Neutrophil (primary cell): ENCODE measurements at regions not wholly inside any gene's neighbourhood (a gene's known extent, or its start where the extent isn't known, plus 50 kb on each side); places are given as distances from the start of the nearest gene placed in this dataset.
"Not testable (repeated sequence)": the region's sequence is repeated elsewhere in the genome, so short reads cannot be mapped to it uniquely, and the experiment has no call there.

Experiments
- H3K27ac ChIP-seq: fragments of 200-600 bp; sonication (generic); 2 replicates; pipeline ENCODE4 v1.5.1; 2016; ENCODE audit warnings: mild to moderate bottlenecking, moderate library complexity
- H3K27me3 ChIP-seq: fragments of 200-600 bp; sonication (generic); 2 replicates; pipeline ENCODE4 v1.6.0; 2016; ENCODE audit warnings: mild to moderate bottlenecking
- H3K36me3 ChIP-seq: fragments of 200-600 bp; sonication (generic); 2 replicates; pipeline ENCODE4 v1.5.1; 2017
- H3K4me1 ChIP-seq, 2 experiments: fragments of 200-600 bp in 1 of 2; sonication (generic) in 1 of 2; 1 replicate in 1 of 2; 2 replicates in 1 of 2; pipeline versions ENCODE4 v1.5.1 to v1.6.1; 2013 to 2016; ENCODE audit warnings: low read depth in 1 of 2, low read length in 1 of 2, mild to moderate bottlenecking in 1 of 2, moderate library complexity in 1 of 2; ENCODE audit not compliant: control insufficient read depth in 1 of 2, insufficient read depth in 1 of 2
- H3K4me3 ChIP-seq, 2 experiments: fragments of 200-600 bp in 1 of 2; sonication (generic) in 1 of 2; 1 replicate in 1 of 2; 2 replicates in 1 of 2; pipeline ENCODE4 v1.5.1; 2013 to 2016; ENCODE audit warnings: low read depth in 1 of 2, low read length in 1 of 2, mild to moderate bottlenecking in 1 of 2, moderate library complexity in 1 of 2
- H3K9me3 ChIP-seq: fragments of 200-600 bp; sonication (generic); 2 replicates; pipeline ENCODE4 v1.5.1; 2016
- CTCF ChIP-seq: fragments of 200-600 bp; sonication (generic); IDR thresholded peaks from 2 replicates; pipeline ENCODE4 v1.5.1; 2016; ENCODE audit warnings: antibody characterized with exemption

DNA sequence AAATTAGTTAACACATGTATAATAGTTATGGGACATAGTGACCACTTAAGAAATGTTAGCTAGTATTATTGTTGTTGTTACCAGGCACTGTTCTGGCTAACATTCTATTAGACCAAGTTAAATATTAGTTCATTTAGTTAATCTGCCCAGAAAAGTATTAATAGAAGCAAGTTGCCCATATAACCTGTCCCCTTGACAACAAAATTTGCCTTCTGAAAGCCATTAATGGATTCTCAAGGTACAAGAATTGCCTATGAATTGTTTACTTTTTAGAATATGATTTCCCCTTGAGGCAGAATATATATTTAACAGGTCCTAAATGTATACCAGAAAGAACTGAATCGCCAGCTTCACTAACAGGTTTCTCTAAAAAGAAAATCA lies 167.3 kb upstream of the TMCC3 start:
- no peaks in the 10 kb centered on the region for H3K4me1 ChIP-seq
- TF ChIP-seq CTCF: no peak
- peaks cover 7% of the 10 kb centered on the region for H3K9me3 ChIP-seq
- no peak overlapping the region for H3K4me3 ChIP-seq
- no peak overlapping the region for H3K27ac ChIP-seq
- no peaks in the 10 kb centered on the region for H3K36me3 ChIP-seq
- no peaks in the 10 kb centered on the region for H3K27me3 ChIP-seq

GRCh38 chr12:94817201-94817600 lies 166.8 kb upstream of the TMCC3 start:
- not testable (repeated sequence) for H3K4me1 ChIP-seq, H3K36me3 ChIP-seq, H3K9me3 ChIP-seq, H3K27ac ChIP-seq, H3K4me3 ChIP-seq, H3K27me3 ChIP-seq

DNA sequence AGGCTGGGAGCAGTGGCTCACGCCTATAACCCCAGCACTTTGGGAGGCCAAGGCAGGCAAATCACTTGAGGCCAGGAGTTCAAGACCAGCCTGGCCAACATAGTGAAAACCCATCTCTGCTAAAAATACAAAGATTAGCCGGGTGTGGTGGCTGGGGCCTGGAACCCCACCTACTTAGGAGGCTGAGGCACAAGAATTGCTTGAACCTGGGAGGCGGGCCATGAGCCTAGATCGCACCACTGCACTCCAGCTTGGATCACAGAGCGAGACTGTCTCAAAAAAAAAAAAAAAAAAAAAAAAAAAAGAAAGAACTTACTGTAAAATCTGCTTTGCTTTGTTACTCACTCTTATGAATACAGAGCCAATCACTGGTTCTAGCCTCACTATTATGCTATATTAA lies 166.4 kb upstream of the TMCC3 start:
- H3K4me3 ChIP-seq, H3K36me3 ChIP-seq, H3K4me1 ChIP-seq, H3K27me3 ChIP-seq, H3K27ac ChIP-seq, H3K9me3 ChIP-seq: not testable (repeated sequence)

GRCh38 chr12:94815958-94816357 lies 165.6 kb upstream of the TMCC3 start:
- no peaks in the 10 kb centered on the region for H3K27me3 ChIP-seq
- H3K4me1 ChIP-seq: no peaks in the 10 kb centered on the region
- no peak overlapping the region for H3K27ac ChIP-seq
- no peak for TF ChIP-seq CTCF
- peaks cover 7% of the 10 kb centered on the region for H3K9me3 ChIP-seq
- H3K36me3 ChIP-seq: no peaks in the 10 kb centered on the region
- no peak overlapping the region for H3K4me3 ChIP-seq

DNA sequence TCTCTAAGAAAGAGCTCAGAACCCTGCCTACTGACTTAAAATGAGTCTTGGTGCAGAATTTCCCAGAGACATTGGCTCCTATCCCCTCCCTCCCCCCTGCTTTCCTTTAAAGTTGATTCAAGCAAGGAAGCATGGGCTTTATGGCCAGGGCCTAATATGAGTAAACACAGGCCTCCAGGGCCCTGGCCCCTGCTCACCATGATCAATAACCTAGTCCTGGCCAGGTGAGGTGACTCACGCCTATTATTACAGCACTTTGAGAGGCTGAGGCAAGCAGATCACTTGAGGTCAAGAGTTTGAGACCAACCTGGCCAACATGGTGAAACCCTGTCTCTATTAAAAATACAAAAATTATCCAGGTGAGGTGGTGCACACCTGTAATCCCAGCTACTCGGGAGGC lies 165.1 kb upstream of the TMCC3 start:
- H3K27me3 ChIP-seq: no peaks in the 10 kb centered on the region
- no peak overlapping the region for H3K4me3 ChIP-seq
- H3K27ac ChIP-seq: no peak overlapping the region
- no peaks in the 10 kb centered on the region for H3K36me3 ChIP-seq
- no peaks in the 10 kb centered on the region for H3K4me1 ChIP-seq
- no peak for TF ChIP-seq CTCF
- H3K9me3 ChIP-seq: peaks cover 7% of the 10 kb centered on the region

DNA sequence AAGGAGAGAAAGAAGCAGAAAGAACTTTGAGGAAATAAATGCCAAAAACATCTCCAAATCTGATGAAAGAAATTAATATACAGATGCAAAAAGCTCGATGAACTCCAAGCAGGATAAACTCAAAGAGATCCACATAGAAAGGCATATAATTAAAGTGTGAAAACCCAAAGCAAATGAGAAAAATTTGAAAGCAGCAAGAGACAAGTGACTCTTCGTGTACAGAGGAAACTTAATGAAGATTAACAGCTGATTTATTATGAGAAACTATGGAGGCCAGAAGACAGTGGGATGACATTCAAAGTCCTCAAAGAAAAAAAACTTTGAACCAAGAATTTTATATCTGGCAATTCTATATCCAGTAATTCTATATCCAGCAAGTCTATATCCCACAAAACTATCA lies 163.0 kb upstream of the TMCC3 start:
- TF ChIP-seq CTCF: no peak
- Histone ChIP-seq H3K4me3 (no peak overlapping the region), H3K27ac (no peak overlapping the region), H3K9me3 (peaks cover 7% of the 10 kb centered on the region), H3K27me3 (no peaks in the 10 kb centered on the region), H3K4me1 (no peaks in the 10 kb centered on the region), H3K36me3 (no peaks in the 10 kb centered on the region)

GRCh38 chr12:94812345-94812744 lies 162.0 kb upstream of the TMCC3 start:
- Histone ChIP-seq H3K36me3 (no peaks in the 10 kb centered on the region), H3K27me3 (no peaks in the 10 kb centered on the region), H3K9me3 (peaks cover 7% of the 10 kb centered on the region)

More at GRCh38 chr12:94812345-94812744, 162.0 kb upstream of the TMCC3 start:
- H3K27ac ChIP-seq: no peak overlapping the region
- H3K4me3 ChIP-seq: no peak overlapping the region
- TF ChIP-seq CTCF: no peak
- H3K4me1 ChIP-seq: no peaks in the 10 kb centered on the region
